NCI-H446 (cell line): ENCODE measurements at regions not wholly inside any gene's neighbourhood (a gene's known extent, or its start where the extent isn't known, plus 50 kb on each side); places are given as distances from the start of the nearest gene placed in this dataset.

Source experiments
- DNase-seq, 2 experiments: peaks; one replicate each; lab custom pipeline; 2025; lab: John Stamatoyannopoulos, UW

- no peak for DNase-seq
These were observed 464.9 kb upstream of the NMUR2 start for GRCh38 chr5:152869971-152870370.

GRCh38 chr5:152882621-152883020 is 477.5 kb upstream of the NMUR2 start:
- DNase-seq, result no peak

- DNase-seq, result peak in 1 of 2 experiments; percentile 37
These were observed 478.1 kb upstream of the NMUR2 start for GRCh38 chr5:152883066-152883775.

GRCh38 chr5:152884006-152884405 is 478.9 kb upstream of the NMUR2 start:
- no peak for DNase-seq

- no peak for DNase-seq
These were observed 495.3 kb upstream of the NMUR2 start for GRCh38 chr5:152900332-152900731.

GRCh38 chr5:152901754-152902153 is 496.7 kb upstream of the NMUR2 start:
- DNase-seq, result no peak

- DNase-seq, result no peak
These were observed 500.2 kb upstream of the NMUR2 start for GRCh38 chr5:152905286-152905685.

GRCh38 chr5:152907488-152908245 is 502.6 kb upstream of the NMUR2 start:
- DNase-seq, result no peak

GRCh38 chr5:152912924-152913323 is 507.8 kb upstream of the NMUR2 start:
- no peak for DNase-seq

GRCh38 chr5:152932621-152933020 is 527.5 kb upstream of the NMUR2 start:
- DNase-seq, result no peak

GRCh38 chr5:152933056-152933455 is 528.0 kb upstream of the NMUR2 start:
- DNase-seq, result no peak

- no peak for DNase-seq
These were observed 533.6 kb upstream of the NMUR2 start for GRCh38 chr5:152938630-152939029.

GRCh38 chr5:152942633-152943336 is 537.7 kb upstream of the NMUR2 start:
- DNase-seq, result no peak

- DNase-seq, result no peak
These were observed 536.5 kb upstream of the GRIA1 start for GRCh38 chr5:152953788-152954483.

- DNase-seq, result no peak
These were observed 533.4 kb upstream of the GRIA1 start for GRCh38 chr5:152956943-152957613.

GRCh38 chr5:152978141-152978835 is 512.2 kb upstream of the GRIA1 start:
- DNase-seq, result no peak

GRCh38 chr5:152987131-152987530 is 503.3 kb upstream of the GRIA1 start:
- peak; percentile 42 to 89 for DNase-seq

GRCh38 chr5:152990217-152990616 is 500.3 kb upstream of the GRIA1 start:
- no peak for DNase-seq

- no peak for DNase-seq
These were observed 499.8 kb upstream of the GRIA1 start for GRCh38 chr5:152990649-152991048.

- DNase-seq, result no peak
These were observed 496.3 kb upstream of the GRIA1 start for GRCh38 chr5:152994033-152994680.
